Stimulated activated CD8-positive, alpha-beta memory T cell treated with anti-CD3 and anti-CD28 coated beads, Interleukin-15, amount 100 ng/mL, for 24 hours (primary cell): ENCODE measurements at regions not wholly inside any gene's neighbourhood (a gene's known extent, or its start where the extent isn't known, plus 50 kb on each side); places are given as distances from the start of the nearest gene placed in this dataset.
"Not testable (repeated sequence)": the region's sequence is repeated elsewhere in the genome, so short reads cannot be mapped to it uniquely, and the experiment has no call there.

Experiments
- DNase-seq: peaks from one replicate; pipeline ENCODE4 v3.0.0-alpha.2; 2020; ENCODE audit warnings: low read depth

DNA sequence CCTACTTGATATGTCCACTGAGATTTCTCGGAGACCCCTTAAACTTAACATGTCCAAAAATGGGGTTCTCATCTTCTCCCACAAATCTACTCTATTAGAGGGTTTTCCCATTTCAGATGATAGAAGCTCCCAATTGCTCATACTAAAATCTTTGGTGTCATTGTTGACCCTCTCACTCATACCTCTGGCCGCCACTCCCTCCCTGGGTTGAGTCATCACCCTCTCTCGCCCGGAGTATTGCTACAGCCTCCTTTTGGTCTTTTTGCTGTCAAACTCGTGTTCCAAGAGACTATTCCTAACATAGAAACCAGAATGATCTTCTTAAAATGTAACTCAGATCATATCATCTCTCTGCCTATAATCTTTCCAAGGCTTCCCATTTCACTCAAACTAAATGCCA lies 91.0 kb upstream of the GNAQ start:
- DNase-seq, result no peak

DNA sequence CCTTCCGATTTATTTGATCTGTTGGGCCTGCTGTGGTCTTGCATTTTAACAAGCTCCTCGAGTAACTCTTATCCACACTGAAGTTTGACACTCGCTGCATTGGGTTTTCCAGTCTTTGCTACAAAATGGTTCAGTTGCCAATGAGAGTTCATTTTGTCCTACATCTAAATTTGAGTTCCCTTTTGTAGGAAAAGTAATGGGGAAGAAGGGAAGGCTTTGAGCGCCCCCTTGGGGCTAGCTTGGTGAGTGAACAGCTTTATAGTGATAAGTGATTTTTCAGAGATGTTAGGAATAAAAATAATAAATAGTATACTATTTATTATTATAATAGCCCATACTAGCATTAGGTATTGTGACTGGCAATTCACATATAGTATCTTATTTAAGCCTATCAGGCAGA lies 89.9 kb upstream of the GNAQ start:
- peak; percentile 24 for DNase-seq

DNA sequence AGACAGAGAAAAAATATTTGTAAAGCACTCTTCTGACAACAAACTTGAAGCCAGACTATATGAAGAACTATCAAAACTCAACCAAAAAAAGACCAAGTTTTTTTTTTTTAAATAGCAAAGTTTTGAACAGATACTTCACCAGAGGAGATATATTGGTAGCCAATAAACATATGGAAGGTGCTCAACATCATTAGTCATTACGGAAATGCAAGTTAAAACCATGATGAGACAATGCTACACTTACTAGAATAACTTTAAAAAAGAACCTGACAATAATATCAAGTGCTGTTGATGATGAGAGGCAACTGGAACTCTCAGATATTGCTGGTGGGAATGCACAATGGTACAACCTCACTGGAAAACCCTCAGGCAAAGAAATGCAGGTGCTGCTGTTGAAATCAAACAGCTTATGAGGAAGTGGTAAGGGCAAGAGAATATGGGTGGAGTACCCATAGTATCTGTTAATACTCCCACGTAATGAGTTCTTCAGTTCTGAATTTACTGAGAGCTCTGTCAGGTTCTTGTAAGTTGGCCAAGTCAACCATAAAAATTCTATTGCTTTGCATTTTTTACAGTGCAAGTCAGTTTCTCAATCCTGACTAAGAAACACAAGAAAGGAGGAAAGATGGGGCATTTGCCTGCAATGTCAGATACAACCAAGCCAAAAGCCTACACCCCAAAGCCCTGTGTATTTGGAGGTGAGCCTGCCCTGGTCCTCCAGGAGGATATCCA lies 87.3 kb upstream of the GNAQ start:
- no peak for DNase-seq

DNA sequence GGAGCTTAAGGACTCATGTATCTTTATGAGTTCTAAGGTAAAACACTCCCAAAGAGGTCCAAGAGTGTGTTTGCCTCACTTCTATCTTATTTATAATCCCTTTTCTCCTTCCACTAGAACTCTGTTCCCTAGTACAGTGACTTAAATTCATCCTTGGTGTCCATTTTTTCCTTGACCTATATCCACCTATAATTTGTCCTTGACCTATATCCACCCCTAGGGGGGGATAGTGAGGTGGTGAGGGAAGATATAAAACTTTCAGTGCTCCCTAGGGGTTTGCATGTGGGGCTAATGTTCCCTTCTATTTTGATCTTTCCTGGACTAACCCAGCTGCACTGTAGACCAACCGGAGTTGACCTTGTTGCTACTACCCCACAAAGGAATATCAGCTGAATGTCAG lies 83.5 kb upstream of the GNAQ start:
- no peak for DNase-seq

DNA sequence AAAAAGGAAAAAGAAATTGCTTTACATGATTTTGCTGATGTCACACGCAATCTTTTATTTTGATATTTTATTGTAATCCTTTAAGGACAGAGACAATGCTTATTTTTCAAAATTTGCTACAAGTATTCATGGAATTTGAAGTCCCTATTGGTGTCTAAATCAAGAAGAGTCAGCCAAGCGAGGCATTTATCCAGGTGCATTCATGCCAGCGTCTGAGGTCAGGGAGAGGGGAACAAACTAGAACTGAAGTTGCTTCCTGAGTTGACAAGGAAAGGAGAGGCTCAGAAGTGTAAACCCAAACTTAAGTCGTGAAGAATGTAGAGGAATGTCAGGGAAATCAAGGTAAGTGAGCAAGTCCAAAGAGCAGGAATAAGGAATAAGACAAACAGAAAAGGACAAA lies 83.0 kb upstream of the GNAQ start:
- no peak for DNase-seq

DNA sequence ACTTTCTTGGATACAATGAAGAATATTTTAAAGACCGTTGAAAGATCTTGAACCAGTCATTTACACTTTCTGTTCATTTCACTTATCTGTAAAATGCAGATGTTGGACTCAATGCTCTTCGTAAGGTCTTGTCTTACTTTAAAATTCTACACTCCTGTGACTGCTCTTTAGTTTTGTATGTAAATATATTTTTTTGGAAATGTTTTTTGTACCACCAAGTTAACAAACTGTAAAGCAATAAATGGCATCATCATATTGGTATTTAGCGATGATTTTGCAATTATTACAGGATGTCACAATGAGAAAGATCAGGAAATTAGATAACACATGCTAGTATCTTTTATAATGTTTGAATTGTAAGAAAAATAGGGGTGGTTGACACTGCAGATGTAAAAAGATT lies 80.8 kb upstream of the GNAQ start:
- no peak for DNase-seq

DNA sequence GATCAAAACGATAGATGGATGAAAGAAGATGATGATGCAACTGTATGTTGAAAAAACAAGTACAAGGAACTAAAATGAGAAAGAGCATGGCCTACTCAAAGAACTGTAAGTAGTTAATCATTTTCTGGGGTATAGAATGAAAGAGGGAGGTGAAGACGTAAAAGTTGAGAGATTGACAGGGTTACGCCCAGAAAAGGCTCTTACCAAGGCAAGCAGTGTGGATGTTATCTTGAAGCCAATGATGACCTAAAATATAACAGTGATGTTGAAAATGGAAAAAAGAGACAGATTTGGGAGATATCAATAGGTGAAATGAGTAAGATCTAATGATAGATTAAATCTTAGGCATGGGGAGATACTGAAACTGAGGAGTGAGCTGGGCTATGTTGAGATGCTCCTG lies 80.4 kb upstream of the GNAQ start:
- DNase-seq, result no peak

DNA sequence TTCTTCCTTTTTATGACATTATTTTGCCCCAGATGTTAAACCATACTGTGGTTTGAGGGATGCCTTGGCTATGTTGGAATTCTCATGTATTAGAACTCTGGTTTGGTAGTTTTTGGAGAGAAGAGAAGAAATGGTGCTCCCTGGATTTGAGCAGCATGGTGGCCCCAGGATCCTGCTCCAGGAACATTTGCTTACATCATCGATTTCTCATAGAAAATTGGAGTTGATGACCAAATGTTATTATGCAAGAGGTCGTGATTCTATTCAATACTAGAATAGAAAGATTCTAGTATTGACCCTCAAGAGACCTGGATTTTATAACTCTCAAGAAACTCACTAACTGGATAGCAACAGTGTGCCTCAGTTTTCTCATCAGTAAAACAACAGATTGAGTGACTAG lies 77.5 kb upstream of the GNAQ start:
- DNase-seq, result no peak

DNA sequence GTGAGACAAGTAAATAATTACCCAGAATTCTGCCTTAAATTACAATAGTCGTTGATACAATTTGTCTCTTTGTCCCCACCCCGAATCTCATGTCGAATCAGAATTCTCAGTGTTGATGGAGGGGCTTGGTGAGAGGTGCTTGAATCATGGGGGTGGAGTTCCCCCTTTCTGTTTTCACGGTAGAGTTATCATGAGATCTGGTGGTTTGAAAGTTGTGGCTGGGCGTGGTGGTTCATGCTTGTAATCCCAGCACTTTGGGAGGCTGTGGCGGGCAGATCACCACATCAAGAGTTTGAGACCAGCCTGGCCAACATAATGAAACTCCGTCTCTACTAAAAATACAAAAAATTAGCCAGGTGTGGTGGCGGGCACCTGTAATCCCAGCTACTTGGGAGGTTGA lies 75.0 kb upstream of the GNAQ start:
- DNase-seq, result not testable (repeated sequence)

DNA sequence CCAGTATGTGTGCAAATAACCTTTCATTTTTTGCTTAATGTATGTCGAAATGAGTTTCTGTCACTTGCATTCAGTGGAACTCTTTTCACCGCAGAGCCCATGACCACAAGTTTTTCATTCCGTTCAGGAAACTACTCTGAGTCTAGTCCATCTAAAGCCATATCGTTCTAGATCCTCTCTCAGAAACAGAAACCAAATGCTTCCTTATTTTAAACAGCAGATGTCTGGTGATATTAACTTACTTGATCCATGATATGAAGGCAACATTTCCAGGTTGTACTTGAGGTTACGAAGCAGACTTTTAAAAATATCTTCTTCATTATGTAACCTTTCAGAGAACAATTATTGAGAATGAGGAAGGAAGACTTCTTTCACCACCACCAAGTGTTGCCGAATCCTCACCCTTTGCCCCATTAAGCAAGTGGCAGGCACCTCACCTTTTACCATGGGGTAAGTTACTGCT lies 72.4 kb upstream of the GNAQ start:
- no peak for DNase-seq

DNA sequence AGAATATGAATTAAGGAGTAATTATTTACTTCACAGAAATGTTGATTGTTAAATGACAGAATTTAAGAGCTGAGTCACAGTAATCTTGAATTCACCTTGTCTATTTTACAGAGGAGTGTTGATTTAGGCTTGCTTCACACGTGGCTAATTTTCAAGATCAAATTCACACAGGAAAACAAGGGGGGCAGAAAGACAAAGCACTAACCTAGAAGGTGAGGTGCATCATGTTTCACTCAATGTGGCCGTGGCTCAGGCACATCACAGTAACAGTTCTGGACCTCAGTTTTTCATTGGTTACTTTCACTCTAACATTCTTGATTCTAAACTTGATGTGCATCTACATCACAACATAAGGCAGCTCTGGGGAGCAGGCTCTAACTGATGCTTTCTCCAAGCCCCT lies 69.6 kb upstream of the GNAQ start:
- no peak for DNase-seq

DNA sequence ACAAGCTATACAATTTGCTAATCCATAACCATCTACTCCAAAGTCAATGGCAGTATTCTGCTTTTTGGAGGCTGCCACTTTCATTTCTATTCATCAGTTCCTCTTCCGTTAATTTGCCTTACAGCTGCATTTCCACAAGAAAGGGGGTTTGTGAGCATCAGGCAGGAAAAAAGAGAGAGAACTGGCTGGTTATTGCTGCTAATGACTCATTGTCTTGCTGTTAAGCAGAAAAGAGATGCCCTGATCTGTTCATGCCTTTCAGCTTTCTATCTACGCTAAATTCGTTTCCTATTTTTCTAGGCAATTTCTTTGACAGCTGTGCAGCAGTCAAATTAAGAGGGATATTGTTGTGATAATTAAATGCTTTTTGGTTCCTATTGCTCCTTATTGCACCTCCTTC lies 65.9 kb upstream of the GNAQ start:
- no peak for DNase-seq

DNA sequence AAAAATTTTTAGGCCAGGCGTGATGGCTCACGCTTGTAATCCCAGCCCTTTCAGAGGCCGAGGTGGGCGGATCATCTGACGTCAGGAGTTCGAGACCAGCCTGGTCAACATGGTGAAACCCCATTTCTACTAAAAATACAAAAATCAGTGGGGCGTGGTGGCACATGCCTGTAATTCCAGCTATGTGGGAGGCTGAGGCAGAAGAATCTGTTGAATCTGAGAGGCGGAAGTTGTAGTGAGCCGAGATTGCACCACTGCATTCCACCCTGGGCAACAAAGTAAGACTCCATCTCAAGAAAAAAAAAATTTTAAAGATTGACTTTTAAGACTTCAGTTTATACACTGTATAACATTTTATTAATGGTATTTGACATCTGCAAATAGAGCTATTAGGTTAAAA lies 60.1 kb upstream of the GNAQ start:
- no peak for DNase-seq

DNA sequence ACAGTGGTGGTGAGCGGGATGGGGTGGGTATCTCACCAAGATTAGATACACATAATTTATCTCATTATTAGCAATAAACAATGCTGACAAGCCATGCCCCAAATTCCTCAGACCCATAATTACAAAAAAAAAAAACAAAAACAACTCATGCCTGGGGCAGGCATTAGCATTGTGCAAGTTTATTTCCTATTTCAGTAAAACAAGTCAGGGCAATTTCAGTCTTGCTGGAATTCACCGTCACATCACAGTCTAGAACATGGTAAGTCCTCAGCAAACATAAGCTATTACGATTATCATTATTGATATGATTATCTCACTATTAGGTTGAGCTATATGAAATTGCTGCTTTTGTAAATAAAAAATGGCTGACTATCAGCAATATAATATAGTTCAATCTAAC lies 57.5 kb upstream of the GNAQ start:
- DNase-seq, result no peak

DNA sequence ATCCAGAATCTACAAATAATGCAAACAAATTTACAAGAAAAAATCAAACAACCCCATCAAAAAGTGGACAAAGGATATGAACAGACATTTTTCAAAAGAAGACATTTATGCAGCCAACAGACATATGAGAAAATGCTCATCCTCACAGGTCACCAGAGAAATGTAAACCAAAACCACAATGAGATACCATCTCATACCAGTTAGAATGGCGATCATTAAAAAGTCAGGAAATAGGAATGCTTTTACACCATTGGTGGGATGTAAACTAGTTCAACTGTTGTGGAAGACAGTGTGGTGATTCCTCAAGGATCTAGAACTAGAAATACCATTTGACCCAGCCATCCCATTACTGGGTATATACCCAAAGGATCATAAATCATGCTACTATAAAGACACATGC lies 56.6 kb upstream of the GNAQ start:
- not testable (repeated sequence) for DNase-seq
